Keratinocyte (primary cell): ENCODE measurements at regions not wholly inside any gene's neighbourhood (a gene's known extent, or its start where the extent isn't known, plus 50 kb on each side); places are given as distances from the start of the nearest gene placed in this dataset.

Experiments used
- EZH2 ChIP-seq: IDR thresholded peaks from one replicate; pipeline ENCODE4 v1.6.1; 2012; ENCODE audit warnings: inconsistent platforms, mild to moderate bottlenecking, low read length, moderate library complexity
- TF ChIP-seq, protein P1 (sequence below), 3 experiments: IDR thresholded peaks in 1 of 3; conservative IDR thresholded peaks in 1 of 3; optimal IDR thresholded peaks in 1 of 3; 2 replicates in 2 of 3; 3 replicates in 1 of 3; pipeline versions ENCODE3 to v1.5.1; 2011; ENCODE audit warnings: low read length in 3 of 3, mild to moderate bottlenecking in 3 of 3, moderate library complexity in 2 of 3, control low read depth in 1 of 3, inconsistent platforms in 1 of 3; ENCODE audit not compliant: insufficient read depth in 2 of 3; ENCODE audit errors: extremely low read depth in 1 of 3

DNA sequence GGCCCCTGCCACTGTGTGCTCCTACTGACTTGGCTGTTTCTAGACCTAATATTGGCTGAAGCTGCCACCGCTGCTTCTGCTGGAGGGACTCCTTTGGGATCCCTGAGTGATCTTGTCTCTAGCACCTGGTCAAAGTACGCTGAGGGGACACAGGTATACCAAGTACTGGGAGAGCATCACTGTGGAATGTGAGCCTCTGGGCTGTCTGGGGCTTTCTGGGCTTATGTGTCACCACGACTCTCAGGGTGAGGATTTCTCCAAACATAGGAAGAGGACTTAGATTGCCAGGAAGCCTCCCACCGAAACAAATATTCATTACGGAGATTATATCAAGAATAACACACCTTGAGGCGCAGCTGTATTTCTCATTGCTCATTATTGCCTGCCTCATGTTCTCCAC is 435.8 kb downstream of the HS3ST3B1 start:
- TF ChIP-seq, protein P1, sequence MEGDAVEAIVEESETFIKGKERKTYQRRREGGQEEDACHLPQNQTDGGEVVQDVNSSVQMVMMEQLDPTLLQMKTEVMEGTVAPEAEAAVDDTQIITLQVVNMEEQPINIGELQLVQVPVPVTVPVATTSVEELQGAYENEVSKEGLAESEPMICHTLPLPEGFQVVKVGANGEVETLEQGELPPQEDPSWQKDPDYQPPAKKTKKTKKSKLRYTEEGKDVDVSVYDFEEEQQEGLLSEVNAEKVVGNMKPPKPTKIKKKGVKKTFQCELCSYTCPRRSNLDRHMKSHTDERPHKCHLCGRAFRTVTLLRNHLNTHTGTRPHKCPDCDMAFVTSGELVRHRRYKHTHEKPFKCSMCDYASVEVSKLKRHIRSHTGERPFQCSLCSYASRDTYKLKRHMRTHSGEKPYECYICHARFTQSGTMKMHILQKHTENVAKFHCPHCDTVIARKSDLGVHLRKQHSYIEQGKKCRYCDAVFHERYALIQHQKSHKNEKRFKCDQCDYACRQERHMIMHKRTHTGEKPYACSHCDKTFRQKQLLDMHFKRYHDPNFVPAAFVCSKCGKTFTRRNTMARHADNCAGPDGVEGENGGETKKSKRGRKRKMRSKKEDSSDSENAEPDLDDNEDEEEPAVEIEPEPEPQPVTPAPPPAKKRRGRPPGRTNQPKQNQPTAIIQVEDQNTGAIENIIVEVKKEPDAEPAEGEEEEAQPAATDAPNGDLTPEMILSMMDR (optimal IDR thresholded peaks at IDR 0.05 in 1 of 3, IDR thresholded peaks at IDR 0.05 in 1 of 3, conservative IDR thresholded peaks at IDR 0.05 in 1 of 3; ENCODE audit: extremely low read depth in 1 of 3, insufficient read depth in 2 of 3, low read length in 3 of 3) = no peak
- TF ChIP-seq EZH2 = no peak
